Stimulated activated CD4-positive, alpha-beta T cell treated with anti-CD3 and anti-CD28 coated beads, Interleukin-1b, Interleukin-23, amount 100 ng/mL, for 1 hour (primary cell): ENCODE measurements at regions not wholly inside any gene's neighbourhood (a gene's known extent, or its start where the extent isn't known, plus 50 kb on each side); places are given as distances from the start of the nearest gene placed in this dataset.

Experiments used
- DNase-seq, 2 donors: peaks; one replicate each; pipeline ENCODE4 v3.0.0-alpha.2; 2020; ENCODE audit warnings: low read depth in 2 of 2

DNA sequence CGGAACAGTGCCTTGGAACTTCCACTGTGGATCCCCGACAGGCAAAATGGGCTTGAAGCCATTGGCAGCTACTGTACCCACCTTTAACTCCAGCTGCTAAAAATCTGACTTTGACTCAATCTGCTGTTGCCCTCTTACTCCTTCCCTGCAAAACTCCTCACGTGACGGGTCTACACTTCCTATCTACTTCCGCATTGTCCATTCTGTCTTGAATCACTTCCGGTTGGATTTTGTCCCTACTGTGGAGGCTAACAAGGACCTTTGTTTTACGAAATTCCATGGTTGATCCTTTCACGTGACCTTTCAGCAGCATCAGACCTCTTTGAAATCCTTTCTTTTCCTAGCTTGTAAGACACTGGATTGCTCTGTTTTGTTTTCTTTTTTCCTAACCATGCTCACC is 268.4 kb downstream of the PRDM2 start:
- DNase-seq: no peak

DNA sequence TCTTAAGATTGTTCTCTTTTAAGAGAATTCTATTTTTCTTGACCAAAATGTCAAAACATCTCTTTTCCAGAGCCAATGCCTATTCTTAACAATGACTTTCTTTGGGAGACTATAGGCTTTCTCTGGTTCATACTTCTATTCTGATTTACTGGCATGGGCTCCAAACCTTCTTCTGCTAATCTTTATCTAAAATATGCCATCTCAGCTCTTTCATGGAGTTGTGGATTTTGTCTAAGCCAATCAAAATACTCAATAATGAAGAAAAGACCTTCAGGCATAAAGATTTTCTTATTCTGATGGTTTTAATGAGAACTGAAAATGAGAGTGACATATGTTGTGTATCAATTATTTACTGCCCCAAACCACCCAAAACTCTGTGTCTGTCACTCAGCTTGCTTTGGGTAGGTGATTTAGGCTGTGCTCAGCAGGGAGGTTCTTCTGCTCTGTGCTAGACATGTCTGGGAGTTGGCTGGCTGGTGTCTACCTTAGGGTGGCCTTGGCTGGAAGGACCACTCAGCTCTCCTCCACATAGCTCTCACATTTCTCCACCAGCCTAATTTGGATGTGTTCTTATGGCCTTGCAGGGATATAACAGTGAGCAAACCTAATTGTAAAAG is 270.8 kb downstream of the PRDM2 start:
- DNase-seq: no peak

DNA sequence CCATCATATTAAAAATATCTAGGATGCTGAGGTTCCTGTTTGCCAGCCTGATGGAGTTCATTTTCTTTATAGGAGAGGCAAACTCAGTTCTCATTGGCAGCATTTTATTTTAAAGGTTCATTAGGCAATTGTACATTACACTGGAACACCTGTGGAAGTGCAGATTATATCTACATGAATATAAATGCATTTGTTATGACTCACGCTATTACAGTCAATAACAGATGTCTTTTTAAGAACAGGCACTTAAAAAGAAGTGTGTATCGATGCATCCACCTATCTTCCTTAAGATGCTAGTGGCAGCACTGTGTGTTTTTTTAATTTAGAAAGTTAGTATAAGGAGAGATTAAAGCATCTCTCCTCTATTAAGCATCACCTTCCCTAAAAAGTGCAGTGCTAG is 276.5 kb downstream of the PRDM2 start:
- no peak for DNase-seq

DNA sequence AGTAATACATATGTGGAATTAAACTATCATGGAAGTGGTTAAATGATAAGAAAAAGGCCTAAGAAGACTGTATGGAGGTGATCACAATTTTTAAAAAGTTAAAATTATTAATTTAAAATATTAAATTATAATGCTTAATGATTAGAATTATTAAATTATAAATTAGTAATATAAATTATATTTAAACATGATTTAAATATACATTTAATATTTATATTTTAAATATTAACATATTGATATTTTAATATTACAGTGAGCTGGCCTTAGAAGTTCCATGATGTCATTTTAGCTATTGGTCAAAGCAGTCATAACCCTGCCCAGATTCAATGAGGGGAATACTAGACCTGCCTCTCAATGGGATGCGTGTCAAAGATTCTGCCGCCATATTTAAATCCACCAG is 281.2 kb downstream of the PRDM2 start:
- no peak for DNase-seq

DNA sequence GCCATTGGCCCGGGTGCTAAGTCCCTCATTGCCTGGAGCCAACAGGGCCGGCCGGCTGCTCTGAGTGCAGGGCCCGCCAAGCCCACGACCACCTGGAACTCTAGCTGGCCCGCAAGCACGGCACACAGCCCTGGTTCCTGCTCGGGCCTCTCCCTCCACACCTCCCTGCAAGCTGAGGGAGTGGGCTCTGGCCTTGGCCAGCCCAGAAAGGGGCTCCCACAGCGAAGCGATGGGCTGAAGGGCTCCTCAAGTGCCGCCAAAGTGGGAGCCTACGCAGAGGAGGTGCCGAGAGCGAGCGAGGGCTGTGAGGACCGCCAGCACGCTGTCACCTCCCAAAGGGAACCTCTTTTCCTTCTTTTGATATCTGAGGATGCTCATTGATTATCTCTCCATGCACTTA is 283.4 kb downstream of the PRDM2 start:
- no peak for DNase-seq

DNA sequence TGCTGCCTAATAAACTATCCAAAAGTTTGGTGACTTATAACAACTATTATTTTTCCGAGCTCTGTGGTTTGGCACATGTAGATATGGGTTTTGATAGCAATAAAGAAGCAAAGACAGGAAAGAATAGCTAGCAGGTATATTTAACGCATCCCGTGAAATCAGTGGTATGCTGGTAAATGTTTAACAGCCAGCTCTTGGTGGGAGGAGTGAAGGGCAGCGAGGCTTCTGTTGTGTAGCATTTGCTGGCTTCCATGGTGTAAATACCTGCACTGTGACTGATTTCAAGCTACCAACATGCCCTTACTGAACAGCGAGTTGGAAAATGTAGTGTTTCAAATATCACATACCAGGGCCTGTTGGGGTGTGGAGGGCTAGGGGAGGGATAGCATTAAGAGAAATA is 291.0 kb downstream of the PRDM2 start:
- DNase-seq: no peak

DNA sequence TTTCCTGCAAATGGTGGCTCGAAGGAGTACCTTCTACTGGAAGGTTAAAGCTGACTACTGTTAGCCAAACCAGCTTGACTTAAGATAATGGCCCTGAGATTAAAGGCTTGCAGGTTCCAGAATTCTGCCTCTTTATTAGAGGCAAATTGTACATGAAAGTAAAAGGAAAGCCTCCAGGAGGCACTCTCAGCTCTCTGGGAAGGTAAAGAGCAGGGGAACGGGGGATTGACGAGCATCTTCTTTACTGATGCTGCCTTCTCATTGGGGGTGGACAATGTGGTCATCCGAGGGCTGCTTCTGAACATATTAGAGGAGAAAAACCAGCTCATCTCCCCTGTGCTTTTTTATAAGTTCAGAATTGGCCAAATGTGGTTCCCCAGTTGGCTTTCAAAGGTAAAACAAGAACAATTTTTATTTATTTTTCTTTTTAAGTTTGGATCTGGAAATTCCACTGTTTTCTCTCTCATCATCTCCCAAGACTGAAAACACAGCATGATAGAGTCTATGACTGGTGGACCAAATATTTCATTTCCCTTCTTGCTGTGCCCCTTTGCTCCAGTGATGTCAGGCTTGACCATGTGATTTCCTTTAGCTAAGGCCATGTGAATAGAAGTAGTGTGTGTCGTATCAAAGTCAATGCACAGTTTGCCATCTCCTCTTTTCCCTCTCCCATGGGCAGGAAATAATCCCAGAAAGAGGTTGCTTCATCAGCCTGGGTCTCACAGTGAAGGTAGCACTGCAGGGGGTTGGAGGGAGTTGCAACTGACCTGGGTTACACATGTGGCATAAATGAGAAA is 292.7 kb downstream of the PRDM2 start:
- DNase-seq: no peak

DNA sequence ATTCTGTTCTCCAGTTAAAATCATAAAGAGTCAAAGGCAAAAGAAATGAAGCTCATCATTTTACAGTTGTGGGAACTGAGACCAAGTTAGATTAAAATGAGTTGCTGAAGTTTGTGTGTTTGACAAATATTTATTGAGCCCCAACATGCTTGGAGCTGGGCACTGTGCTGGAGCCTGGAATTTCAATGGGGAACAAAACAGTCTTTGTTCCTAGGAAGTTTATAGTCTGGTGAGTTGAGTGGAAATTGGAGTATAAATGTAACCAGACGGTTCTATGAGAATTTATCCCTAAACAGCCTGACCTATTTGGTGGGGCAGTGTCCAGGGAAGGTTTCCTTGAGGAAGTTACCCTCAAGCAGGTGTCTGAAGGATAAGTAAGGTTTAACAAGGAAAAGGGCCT is 294.4 kb downstream of the PRDM2 start:
- no peak for DNase-seq

DNA sequence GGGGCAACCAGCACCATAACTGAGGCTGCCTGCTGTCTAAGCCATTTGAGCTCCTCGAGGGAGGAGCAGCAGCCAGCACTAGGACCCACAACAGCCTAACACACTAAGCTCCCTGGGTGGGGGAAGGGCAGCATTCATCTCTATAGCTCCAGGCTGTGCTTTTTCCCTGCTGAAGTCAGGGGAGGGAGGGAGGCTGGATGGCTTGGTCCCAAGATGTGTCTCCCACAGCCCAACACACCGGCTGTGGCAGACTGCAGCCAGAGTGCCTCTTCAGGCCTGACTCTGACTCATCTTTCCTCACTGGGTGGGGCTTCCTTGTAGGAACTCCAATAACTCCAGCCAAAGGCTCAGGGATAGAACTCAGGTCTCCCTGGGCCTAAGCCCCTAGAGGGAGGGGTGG is 296.3 kb downstream of the PRDM2 start:
- no peak for DNase-seq

DNA sequence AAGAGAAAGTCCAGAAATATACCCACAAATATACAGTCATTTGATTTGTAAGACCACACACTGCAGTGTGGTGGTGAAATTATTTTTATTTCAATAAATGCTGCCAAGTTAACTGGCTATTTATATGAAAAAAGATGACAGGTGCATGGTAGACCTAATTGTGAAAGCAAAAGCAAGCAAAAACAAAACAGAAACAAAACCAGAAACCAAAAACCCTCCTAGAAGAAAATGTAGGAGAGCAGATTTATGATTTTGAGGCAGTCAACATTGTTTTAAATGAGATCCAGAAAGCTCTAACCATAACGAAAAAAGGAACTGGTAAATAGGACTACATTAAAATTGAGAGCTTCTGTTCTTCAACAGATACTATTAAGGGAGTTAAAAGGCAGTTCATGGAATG is 303.6 kb downstream of the PRDM2 start:
- DNase-seq: no peak

DNA sequence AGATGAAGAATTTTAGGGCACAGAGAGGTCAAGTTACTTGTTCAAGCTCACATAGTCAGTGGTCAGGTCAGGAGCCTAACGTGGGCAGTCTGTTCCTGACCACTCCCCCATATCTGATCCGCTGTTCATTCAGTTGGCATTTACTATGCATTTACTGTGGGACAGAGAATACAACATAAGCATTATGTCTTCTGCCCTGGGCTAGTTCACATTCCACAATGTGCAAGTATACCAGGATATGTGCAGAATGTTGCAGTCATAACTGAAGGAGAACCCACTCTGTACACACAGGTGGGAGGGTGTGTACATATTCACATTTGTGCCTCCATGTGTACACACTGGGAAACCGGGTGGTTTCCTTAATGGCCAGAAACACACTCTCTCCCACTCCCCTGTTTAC is 309.6 kb downstream of the PRDM2 start:
- no peak for DNase-seq

DNA sequence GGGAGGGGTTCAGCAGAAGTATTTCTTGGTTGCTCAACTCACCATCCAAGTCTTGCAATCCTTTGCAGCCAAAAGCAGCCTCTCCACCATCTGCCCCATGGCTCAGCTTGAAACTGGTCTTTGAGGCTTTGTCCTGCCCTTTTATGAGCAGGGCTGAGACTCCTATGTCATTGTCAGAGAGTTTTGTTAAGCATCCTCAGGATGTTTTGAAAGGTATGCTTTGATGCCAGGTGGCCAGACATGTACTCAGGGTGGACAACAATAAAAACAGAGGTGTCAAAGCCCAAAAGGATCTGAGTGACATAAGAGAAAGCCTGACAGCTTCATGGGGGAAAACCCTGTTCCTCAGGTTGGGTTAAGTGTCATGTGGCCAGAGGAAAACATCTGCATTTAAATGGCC is 310.5 kb downstream of the PRDM2 start:
- no peak for DNase-seq

DNA sequence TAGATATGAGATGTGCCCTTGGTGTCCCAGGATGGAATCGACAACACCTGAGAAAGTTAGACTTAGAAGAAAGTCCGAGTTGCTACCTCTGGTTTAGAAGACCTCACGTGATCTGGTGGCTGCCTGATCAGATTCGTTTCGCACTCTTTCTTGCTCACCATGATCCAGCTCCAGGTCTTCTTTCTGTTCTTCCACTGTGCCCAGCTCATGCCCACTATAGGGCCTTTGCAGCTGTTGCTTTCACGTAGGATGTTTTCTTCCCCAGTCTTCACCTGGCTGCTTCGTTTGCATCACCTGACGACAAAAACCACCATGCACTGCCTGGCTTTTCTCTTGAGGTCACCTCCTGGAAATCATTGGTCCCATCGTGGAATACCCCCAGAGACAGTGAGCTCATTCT is 311.1 kb downstream of the PRDM2 start:
- no peak for DNase-seq

DNA sequence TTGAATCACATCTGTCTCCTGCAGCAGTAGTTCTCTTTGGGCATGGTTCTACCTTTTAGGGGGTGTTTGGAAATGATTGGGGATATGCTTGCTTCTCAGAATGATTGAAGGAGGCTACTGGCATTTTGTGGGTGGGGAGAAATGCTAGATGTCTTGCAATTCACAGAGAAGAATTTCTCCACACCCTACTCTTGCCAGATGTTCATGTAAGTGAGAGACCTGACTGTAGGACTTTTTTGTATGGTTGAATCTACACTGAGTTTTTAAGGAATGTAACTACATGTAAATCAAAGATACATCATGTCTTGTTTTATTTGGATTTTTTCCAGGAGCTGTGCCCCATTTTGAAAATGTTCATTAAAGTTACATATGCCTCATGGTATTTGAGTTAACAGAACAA is 311.9 kb downstream of the PRDM2 start:
- no peak for DNase-seq

DNA sequence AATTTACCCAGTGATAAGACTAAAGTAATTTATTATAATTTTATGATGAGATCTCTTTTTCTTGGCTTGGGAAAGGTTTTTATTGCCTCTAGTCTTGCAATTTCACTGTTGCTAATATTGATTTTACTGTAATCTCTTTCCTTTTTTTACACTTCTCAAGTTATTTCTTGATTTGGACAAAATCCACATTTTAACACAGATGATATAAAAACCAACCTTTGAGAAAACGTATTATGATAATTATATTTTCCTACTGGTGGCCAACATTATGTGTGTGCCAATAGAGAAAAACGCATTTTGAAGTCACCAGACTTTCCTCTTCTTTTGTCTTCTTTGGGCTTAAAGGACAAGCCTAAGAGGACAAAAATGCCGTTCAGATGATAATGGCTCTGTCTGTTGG is 314.9 kb downstream of the PRDM2 start:
- no peak for DNase-seq

DNA sequence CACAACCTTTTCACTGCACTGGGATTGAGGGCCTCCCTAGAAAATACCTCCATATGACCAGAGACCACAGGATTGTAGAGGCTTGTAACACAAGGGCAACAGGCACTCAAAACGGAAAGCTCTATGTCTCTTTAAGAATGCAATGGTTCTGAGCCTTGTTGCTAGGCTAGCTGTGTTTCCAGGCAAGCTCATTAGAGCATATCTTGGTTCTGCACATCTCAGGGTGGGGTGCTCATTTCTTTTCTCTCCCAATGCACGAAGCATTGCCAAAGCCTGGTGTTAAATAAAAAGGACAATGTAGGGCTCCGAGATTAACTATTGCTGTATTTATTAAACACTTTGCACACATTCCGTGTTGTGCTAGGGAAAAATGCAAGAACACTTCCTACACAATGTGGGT is 315.9 kb downstream of the PRDM2 start:
- no peak for DNase-seq

DNA sequence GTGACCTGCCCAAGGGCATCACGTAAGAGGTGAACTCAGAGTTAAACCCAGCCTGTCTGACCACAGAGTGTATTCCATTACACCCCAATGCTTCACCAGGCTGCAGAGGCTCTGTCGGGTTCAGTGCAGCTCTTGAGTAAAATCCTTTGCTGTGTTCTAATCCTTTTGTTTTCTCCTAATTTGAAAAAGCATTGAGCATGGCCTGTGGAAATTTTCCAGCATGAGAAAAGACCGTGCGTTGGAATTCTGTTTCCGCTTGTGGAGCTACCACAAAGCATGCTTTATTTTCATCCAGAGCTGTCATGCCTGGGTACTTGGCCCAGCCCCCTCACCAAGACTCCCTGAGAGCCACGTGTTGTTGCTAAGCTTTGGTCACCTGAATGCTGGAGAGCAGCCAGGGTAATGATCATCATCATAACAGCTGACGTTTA is 317.6 kb downstream of the PRDM2 start:
- no peak for DNase-seq

DNA sequence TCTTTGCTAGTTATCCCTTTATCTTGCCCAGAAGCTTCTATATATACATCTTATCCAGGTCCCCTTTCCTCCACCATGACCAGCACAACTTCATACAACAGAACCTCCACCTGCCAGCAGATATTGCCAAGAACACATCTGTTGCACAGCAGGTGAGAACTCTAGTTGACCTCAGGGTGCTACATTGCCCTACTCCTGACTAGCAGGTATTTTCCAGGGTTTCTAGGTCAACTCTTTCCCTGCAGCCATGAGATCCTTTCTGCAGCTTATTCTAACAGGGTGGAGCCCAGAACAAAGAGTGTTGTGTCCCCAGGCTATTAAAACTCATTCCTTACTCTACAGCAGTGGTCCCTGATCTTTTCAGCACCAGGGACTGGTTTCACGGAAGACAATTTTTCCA is 319.5 kb downstream of the PRDM2 start:
- no peak for DNase-seq

DNA sequence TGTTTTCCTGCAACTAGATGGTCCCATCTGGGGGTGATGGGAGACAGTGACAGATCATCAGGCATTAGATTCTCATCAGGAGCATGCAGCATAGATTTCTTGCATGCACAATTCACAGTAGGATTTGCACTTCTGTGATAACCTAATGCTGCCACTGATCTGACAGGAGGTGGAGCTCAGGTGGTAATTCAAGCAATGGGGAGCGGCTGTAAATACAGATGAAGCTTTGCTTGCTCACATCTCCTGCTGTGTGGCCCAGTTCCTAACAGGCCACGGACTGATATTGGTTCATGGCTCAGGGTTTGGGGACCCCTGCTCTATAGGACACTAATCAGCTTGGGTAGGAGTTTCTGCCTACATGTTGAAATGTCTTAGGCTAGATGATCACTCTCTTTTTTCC is 320.0 kb downstream of the PRDM2 start:
- DNase-seq: no peak

DNA sequence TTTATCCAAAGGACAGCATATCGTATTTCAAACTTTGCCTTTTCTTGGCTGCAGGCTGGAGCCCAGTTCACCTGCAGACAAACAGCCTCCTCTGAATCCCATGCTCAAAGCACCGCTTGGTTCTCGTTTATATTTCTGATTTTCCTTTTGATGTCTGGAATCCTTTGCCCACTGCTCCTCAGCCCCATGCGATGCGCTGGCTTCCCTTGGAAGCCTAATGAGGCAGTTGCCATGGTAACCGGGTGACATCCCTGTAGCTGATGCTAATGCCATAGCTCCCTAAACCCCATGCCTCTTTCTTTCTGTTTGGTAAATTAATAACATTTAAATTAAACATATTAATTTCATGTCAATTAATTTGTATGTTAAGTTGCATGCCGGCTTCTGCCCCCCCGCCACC is 327.1 kb downstream of the PRDM2 start:
- no peak for DNase-seq

DNA sequence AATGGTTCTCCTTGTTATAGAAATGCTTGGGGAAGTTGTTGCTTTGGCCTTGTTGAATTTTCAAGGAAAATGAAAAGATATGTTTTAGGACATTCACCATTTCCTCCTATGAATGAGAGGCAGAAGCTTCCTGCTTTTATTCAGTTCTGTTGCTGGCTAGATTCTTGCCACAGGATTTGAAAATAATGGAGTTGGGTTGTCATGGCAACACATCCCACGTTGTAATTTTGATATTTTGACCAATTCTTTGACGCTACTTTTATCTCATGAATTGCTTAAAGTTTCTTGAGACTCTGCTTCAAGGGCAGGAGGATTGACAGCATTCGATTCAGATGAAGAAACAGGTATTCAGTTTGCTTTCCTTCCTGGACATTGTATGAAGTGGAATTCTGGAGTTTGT is 331.5 kb downstream of the PRDM2 start:
- no peak for DNase-seq

DNA sequence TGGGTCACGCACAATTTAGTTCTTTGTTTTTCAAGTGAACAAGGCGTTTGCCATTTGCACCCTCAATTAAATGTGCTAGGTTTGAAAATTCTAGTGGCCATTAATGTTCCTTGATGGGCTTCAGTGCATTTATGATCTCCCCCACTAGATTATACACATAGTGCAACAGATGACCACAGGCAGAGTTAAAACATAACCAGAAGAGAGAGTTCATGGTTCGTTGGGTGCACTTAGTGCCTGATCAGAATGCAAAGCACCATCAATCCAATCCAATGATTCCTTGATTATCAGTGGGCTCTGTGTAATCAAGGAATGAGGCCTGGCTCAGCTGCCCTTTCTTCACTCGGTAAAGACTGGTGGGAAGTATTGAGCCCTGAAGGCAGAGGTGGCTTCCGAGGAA is 334.5 kb downstream of the PRDM2 start:
- no peak for DNase-seq

DNA sequence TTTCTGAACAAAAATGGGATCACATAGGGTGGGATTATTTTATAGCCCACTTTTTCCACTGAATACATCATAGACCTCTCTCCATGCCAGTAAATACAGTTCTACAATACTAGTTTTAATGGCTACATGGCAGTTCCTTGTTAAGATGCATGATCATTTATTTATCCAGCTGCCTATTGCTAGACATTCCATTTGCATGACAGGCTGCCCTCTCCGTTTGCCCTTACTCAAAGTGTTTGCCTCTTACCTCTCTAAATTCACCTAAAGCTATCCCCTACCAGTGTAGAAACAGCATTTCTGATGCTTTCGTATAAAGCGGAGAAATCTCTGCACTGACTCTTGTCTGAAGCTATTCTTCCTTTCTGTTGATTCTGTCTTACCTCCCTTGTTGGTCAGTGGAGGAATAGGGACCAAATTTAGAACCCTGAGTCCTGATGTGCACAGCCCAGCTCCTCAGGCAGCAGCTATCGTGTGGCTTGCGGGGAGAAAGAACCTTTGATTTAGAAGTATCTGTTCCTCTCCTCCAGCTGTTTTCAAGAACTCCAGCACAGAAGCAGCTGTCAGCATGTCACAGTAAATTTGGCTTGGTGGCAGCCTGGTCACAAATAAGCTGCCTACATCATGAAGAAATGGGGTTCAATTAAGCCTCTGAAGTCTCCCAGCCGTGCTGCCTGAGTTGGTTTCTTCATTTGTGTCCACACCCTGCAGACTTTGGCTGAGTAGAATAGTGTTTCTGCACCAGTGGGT is 337.3 kb downstream of the PRDM2 start:
- no peak for DNase-seq
